GM21360 (cell line): ENCODE measurements at regions not wholly inside any gene's neighbourhood (a gene's known extent, or its start where the extent isn't known, plus 50 kb on each side); places are given as distances from the start of the nearest gene placed in this dataset.
"Not testable (repeated sequence)": the region's sequence is repeated elsewhere in the genome, so short reads cannot be mapped to it uniquely, and the experiment has no call there.

Experiments used
- ATAC-seq: cut with Tn5 transposase; IDR thresholded peaks from one replicate; pipeline ENCODE4 v1.9.1; 2021; ENCODE audit warnings: mild to moderate bottlenecking, moderate library complexity; ENCODE audit not compliant: unreplicated experiment

DNA sequence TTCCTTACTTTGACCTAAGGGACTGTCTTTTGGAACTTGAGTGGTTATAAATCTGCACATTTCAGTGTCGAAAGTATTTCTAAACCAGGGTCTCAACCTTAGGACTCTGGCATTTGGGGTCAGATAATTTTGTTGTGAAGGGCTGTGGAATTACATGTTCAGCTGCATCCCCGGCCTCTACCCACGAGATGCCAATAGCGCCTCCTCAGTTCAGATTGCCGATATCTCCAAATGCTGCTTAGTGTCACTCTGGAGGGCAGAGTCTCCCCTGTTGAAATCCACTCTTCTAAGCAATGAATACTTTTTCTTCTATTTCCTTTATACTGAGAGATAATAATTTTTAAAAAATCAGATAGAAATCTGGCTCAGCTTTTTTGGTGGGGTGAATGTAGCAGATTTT, 379.4 kb upstream of the RGS6 start:
- ATAC-seq, result no peak

DNA sequence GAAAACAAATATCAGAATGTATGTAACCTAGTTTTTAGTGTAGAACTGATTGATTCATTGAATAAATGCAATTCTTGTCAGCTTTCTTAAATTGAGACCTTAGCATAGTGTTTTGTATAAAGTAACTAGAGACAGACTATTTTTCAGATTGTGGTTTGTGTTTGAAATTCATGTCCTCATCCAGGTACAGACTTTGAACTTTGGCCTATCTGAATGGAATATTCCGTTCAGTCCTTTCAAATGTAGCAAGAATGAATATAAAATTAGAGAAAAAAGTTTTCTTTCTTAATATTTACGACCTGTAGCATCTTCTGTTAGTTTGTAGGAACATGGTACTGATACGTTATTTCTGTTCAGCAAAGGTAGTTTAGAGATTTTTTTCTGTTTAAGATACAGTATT, 378.4 kb upstream of the RGS6 start:
- no peak for ATAC-seq

DNA sequence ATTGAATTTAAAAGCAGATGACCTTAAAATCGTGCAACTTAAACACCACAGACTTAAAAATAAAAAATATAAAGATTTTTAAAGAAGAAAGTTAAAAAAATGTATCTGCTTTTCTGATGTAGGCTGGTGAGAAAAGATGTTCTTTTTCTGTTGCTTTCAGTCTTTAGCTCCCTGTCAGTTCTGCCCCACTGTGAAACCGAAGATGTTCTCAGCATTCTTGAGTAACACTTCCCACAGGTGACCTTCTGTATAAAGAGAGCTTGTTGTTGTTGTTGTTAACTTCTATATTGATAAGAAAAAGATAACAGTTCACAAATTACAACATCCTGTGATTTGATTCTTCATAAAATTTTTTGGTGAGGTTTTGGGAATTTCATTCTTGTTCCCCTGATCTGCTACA, 377.9 kb upstream of the RGS6 start:
- no peak for ATAC-seq

DNA sequence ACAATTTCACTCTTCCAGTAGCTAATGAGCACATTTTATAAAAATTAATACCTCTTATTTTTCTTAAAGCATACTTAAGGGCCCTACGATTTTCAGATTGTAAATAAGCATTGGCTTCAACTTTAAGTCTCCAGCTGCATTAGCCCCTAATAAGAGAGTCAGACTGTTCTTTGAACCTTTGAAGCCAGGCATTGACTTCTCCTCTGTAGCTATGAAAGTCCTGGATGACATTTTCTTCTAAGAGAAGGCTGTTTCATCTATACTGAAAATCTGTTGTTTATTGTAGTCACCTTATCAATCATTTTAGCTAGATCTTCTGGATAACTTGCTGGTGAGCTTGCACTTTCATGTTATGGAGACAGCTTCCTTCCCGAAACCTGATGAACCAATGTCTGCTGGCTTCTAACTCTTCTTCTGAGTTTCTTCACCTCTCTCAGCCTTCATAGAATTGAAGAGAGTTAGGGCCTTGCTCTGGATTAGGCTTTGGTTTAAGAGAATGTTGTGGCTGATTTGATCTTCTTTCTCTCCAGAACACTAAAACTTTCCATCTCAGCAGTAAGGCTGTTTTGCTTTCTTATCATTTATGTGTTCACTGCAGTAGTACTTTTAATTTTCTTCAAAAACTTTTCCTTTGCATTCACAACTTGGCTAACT, 377.1 kb upstream of the RGS6 start:
- ATAC-seq, result peak; percentile 26

DNA sequence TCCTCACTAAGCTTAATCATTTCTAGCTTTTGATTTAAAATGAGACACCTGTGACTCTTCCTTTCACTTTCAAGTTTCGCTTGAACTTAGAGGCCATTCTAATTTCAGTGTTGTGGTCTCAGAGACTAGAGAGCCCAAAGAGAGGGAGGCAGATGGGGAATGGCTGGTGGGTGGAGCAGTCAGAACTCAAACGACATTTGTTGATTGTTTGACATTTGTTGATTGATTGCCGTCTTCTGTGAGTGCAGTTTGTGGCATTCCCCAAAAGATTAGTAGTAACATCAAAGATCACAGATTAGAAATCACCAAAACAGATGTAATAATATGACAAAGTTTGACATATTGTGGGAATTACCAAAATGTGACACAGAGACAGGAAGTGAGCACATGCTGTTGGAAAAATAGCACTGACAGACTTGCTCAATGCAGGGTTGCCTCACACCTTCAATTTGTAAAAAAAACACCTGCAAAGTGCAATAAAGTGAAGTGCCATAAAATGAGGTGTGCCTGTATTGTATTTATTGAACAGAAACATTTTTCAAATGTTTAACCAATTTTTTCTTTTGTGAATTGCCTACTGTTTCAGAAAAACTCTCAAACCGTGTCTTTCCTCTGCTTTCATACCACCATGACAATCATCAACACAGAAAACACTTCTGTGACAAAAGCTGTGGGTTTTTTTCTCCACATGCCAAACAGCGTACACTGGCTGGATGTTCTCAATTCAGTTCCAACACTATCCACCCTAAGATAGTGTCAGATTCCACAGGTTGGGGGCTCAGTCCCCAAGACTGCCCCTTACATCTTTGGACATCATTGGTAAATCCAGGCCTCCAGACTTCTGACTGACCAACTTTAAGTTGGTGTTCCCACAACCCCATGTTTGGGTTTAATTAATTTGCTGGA, 376.3 kb upstream of the RGS6 start:
- peak; percentile 85 for ATAC-seq

DNA sequence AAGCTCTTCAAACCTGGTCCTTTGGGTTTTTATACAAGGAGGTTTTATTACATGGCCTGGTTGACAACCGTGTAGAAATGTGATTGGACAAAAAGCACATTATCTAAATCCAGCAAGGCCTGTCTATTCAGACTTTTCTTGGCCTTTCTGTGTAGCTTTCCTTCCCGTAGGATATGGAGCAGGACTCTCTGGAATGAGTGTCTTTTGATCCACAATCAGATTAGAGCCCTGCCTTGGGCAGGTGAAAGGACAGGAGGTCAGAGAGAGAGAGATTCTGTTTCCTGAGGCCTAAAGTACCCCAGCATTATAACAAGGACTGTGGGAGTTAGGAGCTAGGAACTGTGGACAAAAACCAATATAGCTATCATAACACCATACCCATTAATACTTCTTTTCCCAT, 375.5 kb upstream of the RGS6 start:
- ATAC-seq, result no peak

DNA sequence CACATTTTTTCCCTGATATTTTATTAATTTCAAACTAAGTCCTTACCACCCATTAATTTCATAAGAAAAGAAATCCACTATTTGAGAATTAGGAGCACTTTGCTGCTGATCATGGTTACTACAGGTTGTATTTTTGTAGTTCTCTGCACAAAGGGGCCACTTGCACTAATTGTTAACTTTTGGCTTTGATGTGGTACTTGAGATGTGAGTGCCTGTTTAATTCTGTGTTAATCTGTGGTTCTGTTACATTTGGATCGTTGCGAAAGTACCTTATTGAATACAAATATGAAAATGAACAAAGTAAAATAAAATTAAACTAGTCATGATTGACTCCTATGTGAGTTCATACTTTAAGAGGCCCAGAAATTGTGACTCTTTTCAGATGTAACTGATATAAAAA, 374.9 kb upstream of the RGS6 start:
- no peak for ATAC-seq

DNA sequence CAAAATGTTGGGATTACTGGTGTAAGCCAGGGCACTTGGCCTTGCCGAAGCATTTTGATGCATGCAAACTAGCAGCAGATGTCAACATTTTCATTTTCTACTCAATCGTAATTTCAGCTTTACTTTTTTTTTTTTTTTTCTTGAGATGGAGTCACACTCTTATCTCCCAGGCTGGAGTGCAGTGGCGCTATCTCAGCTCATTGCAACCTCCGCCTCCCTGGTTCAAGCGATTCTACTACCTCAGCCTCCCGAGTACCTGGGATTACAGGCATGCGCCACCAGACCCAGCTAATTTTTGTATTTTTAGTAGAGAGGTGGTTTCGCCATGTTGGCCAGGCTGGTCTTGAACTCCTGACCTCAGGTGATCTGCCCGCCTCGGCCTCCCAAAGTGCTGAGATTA, 373.3 kb upstream of the RGS6 start:
- not testable (repeated sequence) for ATAC-seq

DNA sequence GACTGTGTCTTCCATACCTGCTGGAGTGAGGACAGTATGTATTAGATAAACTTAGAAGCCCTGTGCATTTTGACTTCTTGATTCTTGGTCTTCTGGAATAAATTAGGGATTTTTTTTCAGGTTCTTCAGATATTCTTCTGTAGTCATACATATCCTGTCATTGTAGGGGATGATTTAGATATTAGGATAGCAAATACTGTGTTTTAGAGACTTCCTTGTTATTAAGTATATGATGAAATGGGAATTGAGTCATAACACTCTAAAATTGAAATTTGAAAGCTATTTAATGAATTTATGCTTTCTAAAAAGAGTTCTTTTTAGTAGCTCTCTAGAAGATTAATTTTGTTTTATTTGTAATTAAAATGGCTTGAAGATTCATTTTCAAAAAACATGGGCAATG, 371.5 kb upstream of the RGS6 start:
- ATAC-seq, result no peak

DNA sequence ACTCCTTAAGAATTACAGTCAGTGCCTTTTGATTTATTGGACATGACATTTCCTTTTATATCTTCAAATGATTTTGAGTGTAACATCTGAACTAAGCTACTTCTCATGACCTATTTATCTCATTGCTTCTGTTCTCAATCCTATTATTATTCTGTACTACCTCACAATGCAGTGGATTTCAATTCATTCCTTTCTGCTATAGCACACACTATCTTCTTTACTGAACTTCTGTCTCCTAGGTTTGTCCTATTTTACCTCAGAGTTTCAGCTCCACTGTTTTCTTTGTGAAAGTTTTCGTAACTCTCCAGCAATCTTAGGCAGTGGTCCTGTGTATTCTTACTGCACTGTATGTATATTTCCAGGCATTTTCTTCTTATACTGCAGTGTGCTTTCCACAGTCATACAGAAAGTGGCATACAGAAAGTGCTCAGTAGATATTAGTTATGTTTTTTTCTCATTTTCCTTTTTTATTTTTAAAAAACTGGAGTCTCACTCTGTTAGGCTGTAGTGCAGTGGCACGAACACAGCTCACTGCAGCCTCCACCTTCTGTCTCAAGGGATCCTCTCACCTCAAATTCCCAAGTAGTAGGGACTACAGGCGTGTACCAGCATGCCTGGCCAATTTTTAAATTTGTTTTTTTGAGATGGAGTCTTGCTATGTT, 368.6 kb upstream of the RGS6 start:
- ATAC-seq, result no peak

DNA sequence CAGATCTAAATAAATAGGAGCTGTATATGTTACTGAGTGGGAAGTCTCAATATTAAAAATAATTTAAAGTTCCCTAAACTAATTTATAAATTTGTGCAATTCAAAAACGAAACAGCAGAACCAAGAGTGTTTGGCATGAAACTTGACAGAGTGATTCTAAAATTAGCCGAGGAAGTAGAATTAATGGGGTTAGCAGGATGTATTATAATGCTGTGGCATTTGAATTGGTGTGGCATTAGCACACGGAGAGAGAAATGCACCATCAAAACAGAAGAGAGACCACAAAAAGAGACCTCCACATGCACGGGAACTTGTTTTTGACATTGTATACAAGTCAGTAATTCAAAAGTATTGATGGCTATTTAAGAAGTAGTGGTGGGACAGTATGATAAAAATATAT, 366.0 kb upstream of the RGS6 start:
- ATAC-seq, result no peak

DNA sequence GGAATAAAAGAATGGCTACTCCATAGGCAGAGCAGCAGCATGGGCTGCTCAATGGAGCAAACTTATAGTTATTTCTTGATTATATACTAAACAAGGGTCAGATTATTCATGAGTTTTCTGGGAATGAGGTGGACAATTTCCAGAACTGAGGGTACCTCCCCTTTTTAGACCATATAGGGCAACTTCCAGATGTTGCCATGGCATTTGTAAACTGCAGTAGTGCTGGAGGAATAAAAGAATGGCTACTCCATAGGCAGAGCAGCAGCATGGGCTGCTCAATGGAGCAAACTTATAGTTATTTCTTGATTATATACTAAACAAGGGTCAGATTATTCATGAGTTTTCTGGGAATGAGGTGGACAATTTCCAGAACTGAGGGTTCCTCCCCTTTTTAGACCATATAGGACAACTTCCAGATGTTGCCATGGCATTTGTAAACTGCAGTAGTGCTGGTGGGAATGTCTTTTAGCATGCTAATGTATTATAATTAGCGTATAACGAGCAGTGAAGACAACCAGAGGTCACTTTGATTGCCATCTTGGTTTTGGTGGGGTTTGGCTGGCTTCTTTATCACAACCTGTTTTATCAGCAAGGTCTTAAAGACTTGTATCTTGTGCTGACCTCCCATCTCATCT, 364.6 kb upstream of the RGS6 start:
- ATAC-seq, result not testable (repeated sequence)

DNA sequence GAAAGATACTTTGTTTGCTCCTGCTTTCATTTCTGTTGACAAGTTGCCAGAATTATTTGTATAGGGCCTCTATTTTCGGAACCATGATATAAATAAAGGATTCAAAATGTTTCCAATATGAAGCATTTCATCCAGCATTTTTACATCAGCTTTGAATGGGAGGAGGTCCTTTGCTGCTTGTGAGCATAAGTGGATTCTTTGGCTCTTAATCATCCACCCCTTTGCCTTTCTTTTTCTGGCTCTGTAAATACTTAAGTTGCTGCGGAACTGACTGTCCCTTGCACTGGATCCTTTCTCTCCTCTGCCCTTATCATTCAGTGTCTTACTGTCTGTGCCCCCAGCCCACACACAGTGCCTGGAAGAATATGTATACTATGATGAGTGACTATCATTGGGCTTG, 357.3 kb upstream of the RGS6 start:
- no peak for ATAC-seq

DNA sequence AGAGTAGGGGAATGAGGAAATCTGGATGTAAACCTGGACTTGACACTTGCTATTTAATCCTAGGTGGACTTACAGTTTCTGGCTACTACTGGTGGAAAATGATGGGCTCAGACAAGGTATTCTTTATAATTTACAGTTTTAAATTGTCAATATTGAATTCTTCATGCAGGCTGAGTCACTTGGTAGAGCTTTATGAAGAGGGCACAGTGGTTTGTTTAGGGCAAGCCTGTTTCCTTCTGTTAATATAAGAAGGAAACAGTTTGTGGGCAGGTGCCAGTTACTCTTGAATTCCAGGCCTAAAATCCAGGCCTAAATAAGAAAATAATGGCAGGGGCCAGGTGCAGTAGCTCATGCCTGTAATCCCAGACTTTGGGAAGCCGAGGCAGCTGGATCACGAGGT, 355.8 kb upstream of the RGS6 start:
- no peak for ATAC-seq

DNA sequence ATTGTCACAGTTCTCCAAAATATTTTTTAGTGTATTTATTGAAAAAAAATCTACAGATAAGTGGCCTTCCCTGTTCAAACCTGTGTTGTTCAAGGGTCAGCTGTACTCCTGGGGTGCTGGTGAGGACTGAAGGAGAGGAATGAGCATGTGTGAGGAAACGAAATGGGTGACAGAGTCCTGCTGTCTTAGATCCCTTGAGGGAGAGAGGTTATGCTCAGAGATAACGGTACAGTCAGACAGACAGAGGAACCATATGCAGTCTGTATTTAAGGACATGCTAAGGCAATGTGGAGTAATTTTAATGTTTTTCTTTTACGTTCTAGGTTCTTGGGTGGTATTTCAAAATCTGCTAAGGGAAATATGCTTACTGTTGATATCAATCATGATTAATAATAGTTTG, 352.9 kb upstream of the RGS6 start:
- ATAC-seq, result no peak

DNA sequence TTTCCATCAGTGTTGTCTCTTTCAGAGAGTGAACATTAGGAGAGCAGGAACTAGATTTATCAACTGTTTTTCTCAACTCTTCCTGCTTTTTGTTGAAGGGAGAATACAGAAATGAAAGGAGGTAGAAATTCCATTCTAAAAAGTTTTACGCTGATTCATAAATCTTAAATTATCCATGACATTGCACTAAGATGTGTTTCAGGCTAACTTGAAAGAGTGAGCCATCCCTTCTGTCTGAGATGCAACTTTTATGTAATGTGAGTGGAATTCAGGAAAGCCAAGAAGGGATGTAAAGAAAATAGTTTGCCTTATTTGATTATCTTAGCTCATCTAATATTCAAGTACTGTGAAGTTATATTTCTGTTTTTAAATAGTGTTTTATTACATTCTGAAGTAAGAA, 349.5 kb upstream of the RGS6 start:
- no peak for ATAC-seq

DNA sequence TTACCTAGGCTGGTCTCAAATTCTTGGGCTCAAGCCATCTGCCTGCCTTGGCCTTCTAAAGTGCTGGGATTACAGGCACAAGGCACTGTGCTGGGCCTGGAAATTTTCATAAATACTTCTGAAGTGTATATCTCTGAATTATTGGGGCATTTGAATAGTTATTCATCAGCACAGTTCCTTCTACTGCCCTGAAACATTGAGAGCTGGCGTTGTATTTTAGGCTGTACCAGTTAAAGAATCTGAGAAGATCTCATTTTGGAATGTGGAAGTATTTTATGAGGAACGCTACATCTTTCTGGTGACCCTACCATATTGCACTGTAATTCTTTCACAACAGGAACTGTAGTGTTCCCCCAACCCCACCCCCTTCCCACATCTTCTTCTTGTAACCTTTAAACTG, 349.0 kb upstream of the RGS6 start:
- ATAC-seq, result no peak

DNA sequence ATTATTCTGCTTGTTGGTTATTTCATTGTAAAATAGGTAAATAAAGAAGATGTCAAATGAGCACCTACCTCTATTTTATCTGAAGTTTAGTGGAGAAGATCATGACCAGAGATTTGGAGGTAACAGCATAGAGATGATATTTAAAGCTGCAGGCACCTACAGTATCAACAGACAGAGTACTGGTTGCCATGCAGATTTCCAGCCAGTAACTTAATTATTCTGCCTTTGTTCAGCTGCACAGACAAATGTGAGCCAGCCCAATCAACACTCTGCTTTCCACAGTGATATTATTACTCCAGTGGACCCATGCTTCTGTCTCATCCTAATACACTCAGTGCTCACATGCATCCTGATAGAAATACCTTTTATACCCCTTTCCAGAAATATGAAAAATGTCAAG, 348.5 kb upstream of the RGS6 start:
- ATAC-seq, result no peak

DNA sequence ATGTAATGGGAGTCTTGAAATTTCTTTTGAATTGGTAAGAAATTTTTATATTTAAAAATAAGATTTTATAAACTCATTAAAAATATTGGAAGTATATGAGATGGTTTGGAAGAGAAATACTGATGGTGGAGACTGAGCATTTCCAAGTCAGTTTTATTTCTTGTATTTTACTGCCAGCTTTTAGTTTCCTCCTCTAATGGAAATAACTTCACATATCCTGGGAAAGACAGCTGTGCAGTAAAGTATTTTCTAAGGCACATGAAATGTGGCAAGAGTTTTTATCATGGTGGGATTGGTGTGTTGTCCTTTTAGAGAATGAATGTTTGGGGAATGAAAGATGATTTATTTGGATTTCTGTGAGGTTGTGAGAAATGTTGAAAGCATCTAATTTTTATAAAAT, 346.9 kb upstream of the RGS6 start:
- no peak for ATAC-seq

DNA sequence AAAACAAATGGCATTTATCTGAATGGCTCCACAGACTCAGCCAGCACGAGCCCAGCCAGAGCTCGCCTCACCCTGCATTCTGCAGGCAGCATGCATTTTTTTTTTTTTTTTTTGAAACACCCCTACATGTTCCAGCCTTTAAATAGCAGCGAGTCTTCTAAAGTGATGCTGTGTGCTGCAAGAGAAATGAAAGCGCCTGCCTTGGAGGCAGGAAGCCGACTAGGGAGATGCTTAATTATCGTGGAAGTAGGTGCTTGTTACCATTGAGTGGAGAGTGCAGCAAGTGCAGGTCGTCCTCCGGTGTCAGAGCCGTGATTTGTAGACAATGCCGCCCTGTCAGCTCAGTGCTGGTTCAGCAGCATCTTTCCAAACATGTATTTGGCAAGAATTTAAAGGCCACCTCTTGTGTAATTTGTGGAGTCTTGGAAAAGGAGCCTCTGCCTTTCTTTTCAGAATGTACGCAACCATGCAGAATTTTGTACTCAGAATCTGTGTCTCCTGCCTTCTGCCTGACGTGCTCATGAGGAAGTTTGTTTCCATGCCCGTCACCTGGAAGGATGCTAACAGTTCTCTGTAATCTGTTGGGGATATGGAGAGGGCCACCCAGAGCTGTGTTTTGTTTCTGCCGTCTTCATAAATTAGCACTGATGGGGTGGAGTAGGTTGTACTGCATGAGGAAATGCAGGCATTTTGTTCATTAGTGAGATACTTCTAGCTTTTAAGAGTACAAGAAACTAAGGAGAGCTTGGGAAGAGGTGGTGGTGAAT, 345.9 kb upstream of the RGS6 start:
- ATAC-seq, result no peak

DNA sequence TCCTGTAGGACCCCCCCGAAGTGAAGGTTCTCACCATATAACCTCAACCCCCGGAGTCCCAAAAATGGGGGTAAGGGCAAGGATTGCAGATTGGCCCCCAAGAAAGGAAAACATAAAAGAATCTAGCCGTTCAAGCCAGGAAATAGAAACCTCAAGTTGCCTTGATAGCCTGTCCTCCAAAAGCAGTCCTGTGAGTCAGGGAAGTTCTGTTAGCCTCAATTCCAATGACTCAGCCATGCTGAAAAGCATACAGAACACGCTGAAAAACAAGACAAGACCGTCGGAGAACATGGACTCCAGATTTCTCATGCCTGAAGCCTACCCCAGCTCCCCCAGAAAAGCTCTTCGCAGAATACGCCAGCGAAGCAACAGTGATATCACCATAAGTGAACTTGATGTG, 344.2 kb upstream of the RGS6 start:
- ATAC-seq, result no peak
